Sigmoid colon (tissue), 6 donors: ENCODE measurements at regions not wholly inside any gene's neighbourhood (a gene's known extent, or its start where the extent isn't known, plus 50 kb on each side); places are given as distances from the start of the nearest gene placed in this dataset.

ENCODE experiments used
- DNase-seq: peaks from one replicate; pipeline ENCODE4 v3.0.0-alpha.2; 2019
- H3K27ac ChIP-seq, 4 donors: fragments of 200-600 bp; sonication (generic); one replicate each; pipeline ENCODE4 v1.5.1; 2016 to 2019; ENCODE audit warnings: mild to moderate bottlenecking in 1 of 4
- H3K27me3 ChIP-seq, 3 donors: fragments of 200-600 bp; sonication (generic); one replicate each; pipeline ENCODE4 v1.5.1; 2019; ENCODE audit warnings: mild to moderate bottlenecking in 1 of 3
- H3K36me3 ChIP-seq, 4 donors: fragments of 200-600 bp; sonication (generic); one replicate each; pipeline ENCODE4 v1.5.1; 2016 to 2019
- H3K4me1 ChIP-seq, 4 donors: fragments of 200-600 bp; sonication (generic); one replicate each; pipeline ENCODE4 v1.5.1; 2017 to 2019
- H3K4me3 ChIP-seq, 4 donors: fragments of 200-600 bp; sonication (generic); one replicate each; pipeline ENCODE4 v1.5.1; 2017 to 2019; ENCODE audit warnings: mild to moderate bottlenecking in 2 of 4, moderate library complexity in 1 of 4
- H3K9me3 ChIP-seq, 4 donors: fragments of 200-600 bp in 3 of 4; sonication (generic) in 3 of 4; one replicate each; pipeline versions ENCODE4 v1.5.1 to v1.6.1; 2013 to 2019
- EP300 ChIP-seq, 4 donors: sonication (generic); formaldehyde crosslinking; IDR thresholded peaks; one replicate each; pipeline ENCODE4 v1.6.1; 2017; ENCODE audit warnings: antibody characterized with exemption in 4 of 4
- POLR2A ChIP-seq, 2 donors: fragments of 450-650 bp; IDR thresholded peaks; one replicate each; pipeline ENCODE4 v1.6.1; 2016; ENCODE audit warnings: antibody characterized with exemption in 2 of 2, mild to moderate bottlenecking in 2 of 2, moderate library complexity in 2 of 2
- POLR2AphosphoS5 ChIP-seq, 4 donors: sonication (generic); formaldehyde crosslinking; IDR thresholded peaks; one replicate each; pipeline ENCODE4 v1.6.1; 2017; ENCODE audit warnings: antibody characterized with exemption in 4 of 4
- WGBS, 2 donors: extraction: QIAGEN DNeasy Blood & Tissue Kit; methylation state at CpG; one replicate each; pipeline ENCODE4 v1.1.7; 2013; 5-methylcytosine and 5-hydroxymethylcytosine counted together
- intact Hi-C: fragments of 100-400 bp; cut with DNase I; formaldehyde crosslinking; loops from one replicate; pipeline ENCODE4 v1.15.1; 2023
- TF ChIP-seq, protein P1 (sequence below), 4 experiments: fragments of 450-650 bp in 3 of 4; fragments of 200-600 bp in 1 of 4; IDR thresholded peaks; one replicate each; pipeline ENCODE4 v1.5.1; 2016 to 2019; ENCODE audit warnings: antibody characterized with exemption in 4 of 4, mild to moderate bottlenecking in 3 of 4, moderate library complexity in 2 of 4
- donor health status: healthy with polysubstance abuse.
- donor health status: healthy.

DNA sequence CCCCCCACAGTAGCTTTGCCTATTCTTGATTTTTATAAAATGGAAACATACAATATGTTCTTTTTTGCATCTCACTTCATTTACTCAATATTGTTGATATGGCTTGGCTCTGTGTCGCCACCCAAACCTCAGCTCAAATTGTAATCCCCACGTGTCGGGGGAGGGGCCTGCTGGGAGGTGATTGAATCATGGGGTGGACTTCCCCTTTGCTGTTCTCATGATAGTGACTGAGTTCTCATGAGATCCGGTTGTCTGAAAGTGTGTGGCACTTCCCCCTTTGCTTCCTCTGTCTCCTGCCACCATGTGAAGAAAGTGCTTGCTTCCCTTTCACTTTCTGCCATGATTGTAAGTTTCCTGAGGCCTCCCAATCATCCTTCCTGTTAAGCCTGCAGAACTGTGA is 431.3 kb downstream of the MN1 start:
- no peaks in the 10 kb centered on the region for H3K36me3 ChIP-seq
- intact Hi-C loops = no loop called here
- H3K27ac ChIP-seq = no peak overlapping the region
- DNase-seq = no peak
- 54 to 58% methylated on average over 4 of the region's 4 CpGs for WGBS, 2 donors
- TF ChIP-seq, protein P1, sequence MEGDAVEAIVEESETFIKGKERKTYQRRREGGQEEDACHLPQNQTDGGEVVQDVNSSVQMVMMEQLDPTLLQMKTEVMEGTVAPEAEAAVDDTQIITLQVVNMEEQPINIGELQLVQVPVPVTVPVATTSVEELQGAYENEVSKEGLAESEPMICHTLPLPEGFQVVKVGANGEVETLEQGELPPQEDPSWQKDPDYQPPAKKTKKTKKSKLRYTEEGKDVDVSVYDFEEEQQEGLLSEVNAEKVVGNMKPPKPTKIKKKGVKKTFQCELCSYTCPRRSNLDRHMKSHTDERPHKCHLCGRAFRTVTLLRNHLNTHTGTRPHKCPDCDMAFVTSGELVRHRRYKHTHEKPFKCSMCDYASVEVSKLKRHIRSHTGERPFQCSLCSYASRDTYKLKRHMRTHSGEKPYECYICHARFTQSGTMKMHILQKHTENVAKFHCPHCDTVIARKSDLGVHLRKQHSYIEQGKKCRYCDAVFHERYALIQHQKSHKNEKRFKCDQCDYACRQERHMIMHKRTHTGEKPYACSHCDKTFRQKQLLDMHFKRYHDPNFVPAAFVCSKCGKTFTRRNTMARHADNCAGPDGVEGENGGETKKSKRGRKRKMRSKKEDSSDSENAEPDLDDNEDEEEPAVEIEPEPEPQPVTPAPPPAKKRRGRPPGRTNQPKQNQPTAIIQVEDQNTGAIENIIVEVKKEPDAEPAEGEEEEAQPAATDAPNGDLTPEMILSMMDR (IDR thresholded peaks at IDR 0.05) = no peak
- no peak for TF ChIP-seq POLR2AphosphoS5 (IDR thresholded peaks at IDR 0.05)
- H3K9me3 ChIP-seq = no peaks in the 10 kb centered on the region
- H3K4me3 ChIP-seq = no peak overlapping the region
- no peaks in the 10 kb centered on the region for H3K4me1 ChIP-seq
- H3K27me3 ChIP-seq = peaks cover 0 to 16% (median 6%) of the 10 kb centered on the region in 3 donors

- intact Hi-C loops = no loop called here
- DNase-seq = no peak
- Histone ChIP-seq H3K4me3 (no peak overlapping the region), H3K27ac (no peak overlapping the region), H3K4me1 (no peaks in the 10 kb centered on the region), H3K36me3 (no peaks in the 10 kb centered on the region), H3K27me3 (peaks cover 0 to 16% (median 6%) of the 10 kb centered on the region in 3 donors), H3K9me3 (no peaks in the 10 kb centered on the region)
- 93 to 94% methylated on average over 4 of the region's 4 CpGs for WGBS, 2 donors
- TF ChIP-seq, protein P1 (IDR thresholded peaks at IDR 0.05) = no peak
- TF ChIP-seq POLR2A (IDR thresholded peaks at IDR 0.05) (no peak), EP300 (IDR thresholded peaks at IDR 0.05) (no peak), POLR2AphosphoS5 (IDR thresholded peaks at IDR 0.05) (no peak)
These were observed 430.6 kb downstream of the MN1 start for GRCh38 chr22:27370987-27371386.

DNA sequence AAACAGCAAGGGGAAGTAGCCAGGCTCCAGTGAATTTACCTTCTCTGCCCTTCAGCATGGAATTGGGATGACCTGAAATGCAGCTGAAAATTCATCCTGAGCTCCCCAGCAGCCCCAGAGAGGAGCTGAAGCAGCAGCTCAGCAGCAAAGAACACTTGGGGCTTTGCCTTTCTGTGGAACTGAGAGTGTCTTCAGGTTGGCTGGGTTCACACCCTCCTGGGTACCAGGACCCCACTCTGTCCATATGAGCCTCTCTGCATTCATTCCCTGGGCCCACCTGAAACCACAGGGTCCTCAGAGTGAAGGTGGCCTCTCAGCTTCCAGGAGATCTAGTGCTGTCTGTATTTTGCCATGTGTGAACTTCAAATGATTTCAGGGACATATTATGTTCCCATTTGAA is 429.2 kb downstream of the MN1 start:
- no peak overlapping the region for H3K4me3 ChIP-seq
- no peak for DNase-seq

DNA sequence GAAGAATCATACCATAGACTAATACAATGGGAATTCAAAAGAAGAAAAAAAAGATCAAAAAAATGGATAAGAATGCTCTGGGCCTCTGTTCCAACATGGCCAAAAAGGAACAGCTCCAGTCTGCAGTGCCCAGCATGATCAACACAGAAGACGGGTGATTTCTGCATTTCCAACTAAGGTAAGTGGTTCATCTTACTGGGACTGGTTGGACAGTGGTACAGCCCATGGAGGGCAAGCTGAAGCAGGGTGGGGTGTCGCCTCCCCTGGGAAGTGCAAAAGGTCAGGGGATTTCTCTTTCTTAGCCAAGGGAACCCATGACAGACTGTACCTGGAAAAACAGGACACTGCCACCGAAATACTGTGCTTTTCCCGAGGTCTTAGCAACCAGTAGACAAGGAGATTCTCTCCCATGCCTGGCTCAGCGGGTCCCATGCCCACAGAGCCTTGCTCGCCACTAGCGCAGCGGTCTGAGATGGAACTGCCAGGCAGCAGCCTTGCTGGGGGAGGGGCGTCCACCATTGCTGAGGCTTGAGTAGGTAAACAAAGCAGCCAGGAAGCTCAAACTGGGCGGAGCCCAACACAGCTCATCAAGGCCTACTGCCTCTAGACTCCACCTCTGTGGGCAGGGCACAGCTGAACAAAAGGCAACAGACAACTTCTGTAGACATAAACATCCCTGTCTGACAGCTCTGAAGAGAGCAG is 428.4 kb downstream of the MN1 start:
- Histone ChIP-seq H3K27me3 (peaks cover 0 to 16% (median 6%) of the 10 kb centered on the region in 3 donors), H3K9me3 (no peaks in the 10 kb centered on the region), H3K36me3 (no peaks in the 10 kb centered on the region), H3K4me1 (no peaks in the 10 kb centered on the region), H3K27ac (no peak overlapping the region), H3K4me3 (no peak overlapping the region)
- DNase-seq = no peak
- TF ChIP-seq EP300 (IDR thresholded peaks at IDR 0.05) (no peak), POLR2AphosphoS5 (IDR thresholded peaks at IDR 0.05) (no peak), POLR2A (IDR thresholded peaks at IDR 0.05) (no peak)
- TF ChIP-seq, protein P1 (IDR thresholded peaks at IDR 0.05) = no peak
- intact Hi-C loops = no loop called here
- 32 to 64% methylated on average over 10 of the region's 10 CpGs for WGBS, 2 donors

More for the DNA sequence above, 429.2 kb downstream of the MN1 start:
- Histone ChIP-seq H3K27ac (no peak overlapping the region), H3K27me3 (peaks cover 0 to 16% (median 6%) of the 10 kb centered on the region in 3 donors), H3K9me3 (no peaks in the 10 kb centered on the region), H3K4me1 (no peaks in the 10 kb centered on the region), H3K36me3 (no peaks in the 10 kb centered on the region)
- intact Hi-C loops = no loop called here
- no peak for TF ChIP-seq POLR2AphosphoS5 (IDR thresholded peaks at IDR 0.05)
- no peak for TF ChIP-seq EP300 (IDR thresholded peaks at IDR 0.05)
- no peak for TF ChIP-seq POLR2A (IDR thresholded peaks at IDR 0.05)
- TF ChIP-seq, protein P1 (IDR thresholded peaks at IDR 0.05) = no peak
